ENCODE measurements at regions not wholly inside any gene's neighbourhood (a gene's known extent, or its start where the extent isn't known, plus 50 kb on each side); places are given as distances from the start of the nearest gene placed in this dataset.
"Not testable (repeated sequence)": the region's sequence is repeated elsewhere in the genome, so short reads cannot be mapped to it uniquely, and the experiment has no call there.

GRCh38 chr10:87435295-87435826 is 69.3 kb upstream of the MINPP1 start:
- H2AFZ ChIP-seq (ENCODE audit: low read depth, low read length); FAIRE-seq; H4K20me1 ChIP-seq (replicated peaks; ENCODE audit: control insufficient read depth, insufficient read depth, low read length); in situ Hi-C loops (cut with MboI); H3K4me2 ChIP-seq (ENCODE audit: insufficient read depth, low read length); POLR2A ChIA-PET; H3K9me1 ChIP-seq (ENCODE audit: control insufficient read depth, insufficient read depth, low read length); H3K9me3 ChIP-seq (replicated peaks; ENCODE audit: control insufficient read depth, insufficient read depth, low read depth, low read length); BruUV-seq (replicated peaks); H3K4me1 ChIP-seq (replicated peaks in 1 of 2; ENCODE audit: control insufficient read depth in 2 of 2, insufficient read depth in 2 of 2, low read length in 2 of 2); H3K9ac ChIP-seq (ENCODE audit: insufficient read depth in 1 of 2, low read depth in 2 of 2, low read length in 2 of 2); H3K27me3 ChIP-seq (ENCODE audit: control insufficient read depth in 2 of 2, insufficient read depth in 2 of 2, low read length in 2 of 2); CTCF ChIA-PET (ENCODE audit: low intra/inter-chr PET ratio); H3K79me2 ChIP-seq (ENCODE audit: control insufficient read depth, insufficient read depth, low read length); intact Hi-C loops (cut with micrococcal nuclease); H3K36me3 ChIP-seq (ENCODE audit: control insufficient read depth, insufficient read depth, low read length); H3K4me3 ChIP-seq: not testable (repeated sequence)
- TF ChIP-seq ZBTB40 (IDR thresholded peaks at IDR 0.05), result peak; percentile 53; the same call in 1 of the 2 replicates
- TF ChIP-seq ZBTB40 (CRISPR knock-in tag; IDR thresholded peaks at IDR 0.05), result peak; percentile 25; the same call in 1 of the 2 replicates
- TF ChIP-seq HMBOX1 (IDR thresholded peaks at IDR 0.05), result peak; percentile 69
- peak in 1 of 4 experiments; percentile 26 for DNase-seq (ENCODE audit: extremely low read depth in 1 of 4, low spot score in 3 of 4)
- peak overlapping the region; percentile 63; the same call in 1 of the 3 replicates for H3K27ac ChIP-seq (ENCODE audit: extremely low read depth, low read depth, low read length)
- WGBS (ENCODE audit: insufficient coverage, low coverage, missing lambda C conversion rate), result 0% methylated on average over 1 of the region's 3 CpGs
- ATAC-seq, result peak; percentile 76

GRCh38 chr10:87436104-87436503 is 68.6 kb upstream of the MINPP1 start:
- H3K9me1 ChIP-seq (ENCODE audit: control insufficient read depth, insufficient read depth, low read length); H3K9ac ChIP-seq (ENCODE audit: insufficient read depth in 1 of 2, low read depth in 2 of 2, low read length in 2 of 2); H3K27ac ChIP-seq (ENCODE audit: extremely low read depth, low read depth, low read length); BruUV-seq (replicated peaks); in situ Hi-C loops (cut with MboI); CTCF ChIA-PET (ENCODE audit: low intra/inter-chr PET ratio); H4K20me1 ChIP-seq (replicated peaks; ENCODE audit: control insufficient read depth, insufficient read depth, low read length); POLR2A ChIA-PET; DNase-seq (ENCODE audit: extremely low read depth in 1 of 4, low spot score in 3 of 4); H2AFZ ChIP-seq (ENCODE audit: low read depth, low read length); intact Hi-C loops (cut with micrococcal nuclease); H3K9me3 ChIP-seq (replicated peaks; ENCODE audit: control insufficient read depth, insufficient read depth, low read depth, low read length); H3K4me1 ChIP-seq (replicated peaks in 1 of 2; ENCODE audit: control insufficient read depth in 2 of 2, insufficient read depth in 2 of 2, low read length in 2 of 2); H3K27me3 ChIP-seq (ENCODE audit: control insufficient read depth in 2 of 2, insufficient read depth in 2 of 2, low read length in 2 of 2); H3K79me2 ChIP-seq (ENCODE audit: control insufficient read depth, insufficient read depth, low read length); H3K36me3 ChIP-seq (ENCODE audit: control insufficient read depth, insufficient read depth, low read length); FAIRE-seq; H3K4me2 ChIP-seq (ENCODE audit: insufficient read depth, low read length); H3K4me3 ChIP-seq: not testable (repeated sequence)
- WGBS (ENCODE audit: insufficient coverage, low coverage, missing lambda C conversion rate), result no CpG with 5 or more reads among the region's 14 CpGs
- peak; percentile 91 for ATAC-seq
